Thyroid gland (tissue), 4 donors: ENCODE measurements at regions not wholly inside any gene's neighbourhood (a gene's known extent, or its start where the extent isn't known, plus 50 kb on each side); places are given as distances from the start of the nearest gene placed in this dataset.

Experiments used
- POLR2A ChIP-seq, 2 donors: fragments of 450-650 bp; IDR thresholded peaks; one replicate each; pipeline ENCODE4 v1.6.1; 2017; ENCODE audit warnings: antibody characterized with exemption in 2 of 2, mild to moderate bottlenecking in 2 of 2, moderate library complexity in 1 of 2
- TF ChIP-seq, protein P1 (sequence below), 6 experiments: fragments of 200-600 bp in 3 of 6; fragments of 450-650 bp in 3 of 6; sonication (generic) in 3 of 6; IDR thresholded peaks; one replicate each; pipeline ENCODE4 v1.5.1; 2016 to 2019; ENCODE audit warnings: antibody characterized with exemption in 6 of 6, mild to moderate bottlenecking in 2 of 6, inconsistent platforms in 1 of 6, moderate library complexity in 1 of 6

DNA sequence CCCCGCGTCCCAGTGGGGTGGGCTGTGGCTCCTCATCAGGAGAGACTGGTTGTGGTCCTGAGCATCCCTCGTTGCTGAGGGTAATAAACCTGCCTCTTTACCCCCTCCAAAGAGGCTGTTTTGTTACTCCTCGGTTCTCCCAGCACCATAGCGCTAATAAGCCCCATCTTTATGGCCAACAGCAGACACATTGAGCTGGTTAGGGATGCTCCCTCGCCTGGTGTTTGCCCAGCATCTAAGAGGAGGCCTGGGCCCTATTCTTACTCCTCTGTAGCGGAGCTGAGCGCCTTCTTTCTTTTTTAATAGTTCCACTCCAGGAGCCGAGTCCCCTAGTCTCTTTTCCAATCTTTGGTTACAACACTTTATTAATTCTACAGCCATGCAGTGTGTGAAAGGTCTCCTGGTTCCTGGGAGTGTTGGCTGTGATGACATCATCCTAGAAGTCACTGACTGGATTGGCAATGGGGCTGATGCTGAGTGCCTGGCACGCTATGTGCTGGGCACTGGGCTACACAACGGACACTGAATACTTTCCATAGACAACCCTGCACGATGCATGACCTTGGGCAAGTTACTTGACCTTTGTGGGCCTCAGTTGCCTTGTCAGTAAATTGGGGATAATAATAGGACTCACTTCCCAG lies 50.6 kb upstream of the CCDC167 start:
- TF ChIP-seq POLR2A (IDR thresholded peaks at IDR 0.05): no peak
- TF ChIP-seq, protein P1, sequence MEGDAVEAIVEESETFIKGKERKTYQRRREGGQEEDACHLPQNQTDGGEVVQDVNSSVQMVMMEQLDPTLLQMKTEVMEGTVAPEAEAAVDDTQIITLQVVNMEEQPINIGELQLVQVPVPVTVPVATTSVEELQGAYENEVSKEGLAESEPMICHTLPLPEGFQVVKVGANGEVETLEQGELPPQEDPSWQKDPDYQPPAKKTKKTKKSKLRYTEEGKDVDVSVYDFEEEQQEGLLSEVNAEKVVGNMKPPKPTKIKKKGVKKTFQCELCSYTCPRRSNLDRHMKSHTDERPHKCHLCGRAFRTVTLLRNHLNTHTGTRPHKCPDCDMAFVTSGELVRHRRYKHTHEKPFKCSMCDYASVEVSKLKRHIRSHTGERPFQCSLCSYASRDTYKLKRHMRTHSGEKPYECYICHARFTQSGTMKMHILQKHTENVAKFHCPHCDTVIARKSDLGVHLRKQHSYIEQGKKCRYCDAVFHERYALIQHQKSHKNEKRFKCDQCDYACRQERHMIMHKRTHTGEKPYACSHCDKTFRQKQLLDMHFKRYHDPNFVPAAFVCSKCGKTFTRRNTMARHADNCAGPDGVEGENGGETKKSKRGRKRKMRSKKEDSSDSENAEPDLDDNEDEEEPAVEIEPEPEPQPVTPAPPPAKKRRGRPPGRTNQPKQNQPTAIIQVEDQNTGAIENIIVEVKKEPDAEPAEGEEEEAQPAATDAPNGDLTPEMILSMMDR (IDR thresholded peaks at IDR 0.05): no peak
